Esophagus muscularis mucosa (tissue), 3 donors: ENCODE measurements at regions not wholly inside any gene's neighbourhood (a gene's known extent, or its start where the extent isn't known, plus 50 kb on each side); places are given as distances from the start of the nearest gene placed in this dataset.

Source experiments
- POLR2A ChIP-seq: fragments of 450-650 bp; IDR thresholded peaks from one replicate; pipeline ENCODE4 v1.6.1; 2017; ENCODE audit warnings: antibody characterized with exemption, moderate library complexity, mild to moderate bottlenecking, low read depth
- TF ChIP-seq, protein P1 (sequence below), 3 experiments: fragments of 200-600 bp in 2 of 3; fragments of 450-650 bp in 1 of 3; sonication (generic) in 2 of 3; IDR thresholded peaks; one replicate each; pipeline ENCODE4 v1.5.1; 2017 to 2019; ENCODE audit warnings: antibody characterized with exemption in 3 of 3, mild to moderate bottlenecking in 2 of 3, moderate library complexity in 1 of 3

DNA sequence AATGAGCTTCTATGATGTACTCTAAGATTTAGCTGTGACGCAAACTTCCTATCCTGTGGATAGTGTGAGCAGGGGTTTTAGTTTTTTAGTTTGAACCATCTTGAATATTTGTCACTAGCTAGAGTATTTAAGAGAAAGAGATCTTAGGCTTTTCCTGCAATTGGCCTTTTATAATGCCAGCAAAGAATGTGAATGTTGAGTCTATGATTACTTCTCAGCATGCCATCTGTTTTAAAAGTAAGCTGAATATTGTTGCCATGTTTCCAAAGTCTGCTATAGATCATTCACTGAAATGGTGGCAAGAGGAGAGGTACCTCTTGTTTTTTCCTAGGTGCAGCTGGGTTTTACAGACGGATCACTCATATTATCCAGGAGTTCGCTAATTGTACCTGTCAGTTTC, 1783.6 kb upstream of the FLRT2 start:
- TF ChIP-seq, protein P1, sequence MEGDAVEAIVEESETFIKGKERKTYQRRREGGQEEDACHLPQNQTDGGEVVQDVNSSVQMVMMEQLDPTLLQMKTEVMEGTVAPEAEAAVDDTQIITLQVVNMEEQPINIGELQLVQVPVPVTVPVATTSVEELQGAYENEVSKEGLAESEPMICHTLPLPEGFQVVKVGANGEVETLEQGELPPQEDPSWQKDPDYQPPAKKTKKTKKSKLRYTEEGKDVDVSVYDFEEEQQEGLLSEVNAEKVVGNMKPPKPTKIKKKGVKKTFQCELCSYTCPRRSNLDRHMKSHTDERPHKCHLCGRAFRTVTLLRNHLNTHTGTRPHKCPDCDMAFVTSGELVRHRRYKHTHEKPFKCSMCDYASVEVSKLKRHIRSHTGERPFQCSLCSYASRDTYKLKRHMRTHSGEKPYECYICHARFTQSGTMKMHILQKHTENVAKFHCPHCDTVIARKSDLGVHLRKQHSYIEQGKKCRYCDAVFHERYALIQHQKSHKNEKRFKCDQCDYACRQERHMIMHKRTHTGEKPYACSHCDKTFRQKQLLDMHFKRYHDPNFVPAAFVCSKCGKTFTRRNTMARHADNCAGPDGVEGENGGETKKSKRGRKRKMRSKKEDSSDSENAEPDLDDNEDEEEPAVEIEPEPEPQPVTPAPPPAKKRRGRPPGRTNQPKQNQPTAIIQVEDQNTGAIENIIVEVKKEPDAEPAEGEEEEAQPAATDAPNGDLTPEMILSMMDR (IDR thresholded peaks at IDR 0.05), result no peak
- TF ChIP-seq POLR2A, result no peak
